ENCODE measurements at regions not wholly inside any gene's neighbourhood (a gene's known extent, or its start where the extent isn't known, plus 50 kb on each side); places are given as distances from the start of the nearest gene placed in this dataset.

DNA sequence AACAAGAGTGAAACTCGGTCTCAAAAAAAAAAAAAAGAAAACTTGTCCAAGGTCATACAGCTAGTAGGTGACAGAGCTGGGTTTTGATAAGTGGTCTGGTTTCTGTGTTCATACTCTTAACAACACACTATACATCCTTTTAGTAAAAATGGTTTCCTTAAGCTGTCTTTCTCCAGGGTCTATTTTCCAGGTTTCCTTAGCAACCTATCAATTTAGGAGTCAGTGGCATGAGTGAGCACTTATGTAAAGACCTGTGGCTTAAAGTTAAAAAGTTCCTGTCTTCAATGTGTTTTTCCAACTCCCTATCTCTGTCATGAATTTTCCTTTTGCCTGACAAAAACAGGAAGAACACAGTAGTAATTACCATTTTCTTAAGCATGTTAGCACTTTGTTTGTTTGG lies 480.5 kb downstream of the TMEM135 start:
- ChIA-PET POLR2A (interaction anchor here (0.7 kb wide), 1 partner anchor 1061 kb away, joined by 3 read pairs; no protein-coding TSS in a partner anchor), CTCF (no interaction called here)
- peaks cover 11% of the 10 kb centered on the region for H3K4me1 Mint-ChIP-seq
- H3K9me3 Mint-ChIP-seq = 0 out of 2 replicates have a peak, but pooled peaks cover 3% of the 10 kb centered on the region
- H3K27ac Mint-ChIP-seq = no peak overlapping the region
- no peaks in the 10 kb centered on the region; the same call in 1 of the 2 replicates for H3K27me3 Mint-ChIP-seq (ENCODE audit: low read depth)
- H3K36me3 Mint-ChIP-seq = no peaks in the 10 kb centered on the region
- ATAC-seq (no peak), DNase-seq (ENCODE audit: low spot score) (no peak)
- H3K4me3 Mint-ChIP-seq = no peak overlapping the region
- TF ChIP-seq GABPB1 (CRISPR knock-in tag; IDR thresholded peaks at IDR 0.05) = no peak
- TF ChIP-seq, protein P1, sequence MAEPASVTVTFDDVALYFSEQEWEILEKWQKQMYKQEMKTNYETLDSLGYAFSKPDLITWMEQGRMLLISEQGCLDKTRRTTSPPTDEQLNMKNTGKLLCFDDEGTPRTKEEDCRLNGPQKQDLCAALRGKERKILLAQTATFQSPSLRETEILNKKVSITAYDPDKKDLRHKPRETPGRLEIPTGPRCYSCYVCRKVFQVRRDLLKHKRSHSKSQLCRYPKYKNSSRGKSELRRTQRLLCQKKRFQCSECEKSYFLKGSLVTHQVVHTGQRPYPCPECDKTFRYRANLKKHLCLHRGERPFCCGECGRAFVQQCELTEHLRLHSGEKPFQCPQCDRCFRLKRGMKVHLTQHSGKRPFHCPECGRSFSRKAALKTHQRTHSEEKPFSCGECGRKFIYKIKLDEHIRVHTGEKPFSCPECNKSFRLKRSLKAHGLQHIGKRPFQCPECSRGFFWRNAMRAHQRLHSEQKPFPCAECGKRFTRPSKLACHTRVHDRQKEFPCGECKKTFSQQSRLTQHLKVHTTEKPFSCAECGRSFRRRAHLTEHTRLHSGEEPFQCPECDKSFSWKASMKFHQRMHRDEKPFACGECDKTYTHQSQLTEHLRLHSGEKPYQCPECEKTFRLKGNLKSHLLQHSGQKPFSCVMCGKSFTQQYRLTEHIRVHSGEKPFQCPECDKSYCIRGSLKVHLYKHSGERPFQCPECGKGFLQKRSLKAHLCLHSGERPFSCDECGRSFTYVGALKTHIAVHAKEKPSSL (CRISPR knock-in tag; conservative IDR thresholded peaks at IDR 0.05) = no peak
- no peak for TF ChIP-seq TCF7 (CRISPR knock-in tag; IDR thresholded peaks at IDR 0.05; ENCODE audit: low read depth)
- no peak for TF ChIP-seq ZNF263 (CRISPR knock-in tag; IDR thresholded peaks at IDR 0.05; ENCODE audit: low read depth)
- TF ChIP-seq SOX15 (CRISPR knock-in tag; IDR thresholded peaks at IDR 0.05) = no peak

DNA sequence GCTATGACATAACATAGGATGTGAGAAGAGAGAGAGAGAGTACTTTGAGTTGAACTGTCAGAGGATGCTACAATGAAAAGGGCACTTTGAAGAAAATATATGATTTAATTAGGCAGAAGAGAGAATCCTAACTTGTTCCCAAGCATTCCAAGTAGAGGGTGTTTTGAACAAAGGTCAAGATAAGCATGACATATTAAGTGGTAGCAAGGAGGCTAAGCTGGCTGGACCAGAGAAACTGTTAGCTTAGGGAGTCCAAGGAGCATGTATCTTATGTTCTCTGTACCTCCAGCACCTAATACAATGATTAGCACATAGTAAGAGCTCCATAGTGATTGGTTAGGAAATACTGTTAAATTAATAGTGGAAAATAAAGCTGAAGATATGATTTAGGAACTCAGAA lies 479.6 kb downstream of the TMEM135 start:
- H3K4me3 Mint-ChIP-seq = no peak overlapping the region
- ATAC-seq = no peak
- H3K36me3 Mint-ChIP-seq = no peaks in the 10 kb centered on the region
- no peak overlapping the region for H3K27ac Mint-ChIP-seq
- peaks cover 18% of the 10 kb centered on the region for H3K4me1 Mint-ChIP-seq
- POLR2A ChIA-PET = no interaction called here
- DNase-seq (ENCODE audit: low spot score) = no peak
- TF ChIP-seq, protein P2, sequence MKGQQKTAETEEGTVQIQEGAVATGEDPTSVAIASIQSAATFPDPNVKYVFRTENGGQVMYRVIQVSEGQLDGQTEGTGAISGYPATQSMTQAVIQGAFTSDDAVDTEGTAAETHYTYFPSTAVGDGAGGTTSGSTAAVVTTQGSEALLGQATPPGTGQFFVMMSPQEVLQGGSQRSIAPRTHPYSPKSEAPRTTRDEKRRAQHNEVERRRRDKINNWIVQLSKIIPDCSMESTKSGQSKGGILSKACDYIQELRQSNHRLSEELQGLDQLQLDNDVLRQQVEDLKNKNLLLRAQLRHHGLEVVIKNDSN (CRISPR knock-in tag; IDR thresholded peaks at IDR 0.05) = no peak
- TF ChIP-seq, protein P3, sequence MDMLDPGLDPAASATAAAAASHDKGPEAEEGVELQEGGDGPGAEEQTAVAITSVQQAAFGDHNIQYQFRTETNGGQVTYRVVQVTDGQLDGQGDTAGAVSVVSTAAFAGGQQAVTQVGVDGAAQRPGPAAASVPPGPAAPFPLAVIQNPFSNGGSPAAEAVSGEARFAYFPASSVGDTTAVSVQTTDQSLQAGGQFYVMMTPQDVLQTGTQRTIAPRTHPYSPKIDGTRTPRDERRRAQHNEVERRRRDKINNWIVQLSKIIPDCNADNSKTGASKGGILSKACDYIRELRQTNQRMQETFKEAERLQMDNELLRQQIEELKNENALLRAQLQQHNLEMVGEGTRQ (CRISPR knock-in tag; IDR thresholded peaks at IDR 0.05) = no peak
- TF ChIP-seq CBFB (CRISPR knock-in tag; IDR thresholded peaks at IDR 0.05; ENCODE audit: low read depth) (no peak), ATF1 (CRISPR knock-in tag; IDR thresholded peaks at IDR 0.05) (no peak), NR2C2 (CRISPR knock-in tag; IDR thresholded peaks at IDR 0.05) (no peak)
- TF ChIP-seq, protein P4, sequence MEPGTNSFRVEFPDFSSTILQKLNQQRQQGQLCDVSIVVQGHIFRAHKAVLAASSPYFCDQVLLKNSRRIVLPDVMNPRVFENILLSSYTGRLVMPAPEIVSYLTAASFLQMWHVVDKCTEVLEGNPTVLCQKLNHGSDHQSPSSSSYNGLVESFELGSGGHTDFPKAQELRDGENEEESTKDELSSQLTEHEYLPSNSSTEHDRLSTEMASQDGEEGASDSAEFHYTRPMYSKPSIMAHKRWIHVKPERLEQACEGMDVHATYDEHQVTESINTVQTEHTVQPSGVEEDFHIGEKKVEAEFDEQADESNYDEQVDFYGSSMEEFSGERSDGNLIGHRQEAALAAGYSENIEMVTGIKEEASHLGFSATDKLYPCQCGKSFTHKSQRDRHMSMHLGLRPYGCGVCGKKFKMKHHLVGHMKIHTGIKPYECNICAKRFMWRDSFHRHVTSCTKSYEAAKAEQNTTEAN (CRISPR knock-in tag; IDR thresholded peaks at IDR 0.05) = no peak
- TF ChIP-seq, protein P5, sequence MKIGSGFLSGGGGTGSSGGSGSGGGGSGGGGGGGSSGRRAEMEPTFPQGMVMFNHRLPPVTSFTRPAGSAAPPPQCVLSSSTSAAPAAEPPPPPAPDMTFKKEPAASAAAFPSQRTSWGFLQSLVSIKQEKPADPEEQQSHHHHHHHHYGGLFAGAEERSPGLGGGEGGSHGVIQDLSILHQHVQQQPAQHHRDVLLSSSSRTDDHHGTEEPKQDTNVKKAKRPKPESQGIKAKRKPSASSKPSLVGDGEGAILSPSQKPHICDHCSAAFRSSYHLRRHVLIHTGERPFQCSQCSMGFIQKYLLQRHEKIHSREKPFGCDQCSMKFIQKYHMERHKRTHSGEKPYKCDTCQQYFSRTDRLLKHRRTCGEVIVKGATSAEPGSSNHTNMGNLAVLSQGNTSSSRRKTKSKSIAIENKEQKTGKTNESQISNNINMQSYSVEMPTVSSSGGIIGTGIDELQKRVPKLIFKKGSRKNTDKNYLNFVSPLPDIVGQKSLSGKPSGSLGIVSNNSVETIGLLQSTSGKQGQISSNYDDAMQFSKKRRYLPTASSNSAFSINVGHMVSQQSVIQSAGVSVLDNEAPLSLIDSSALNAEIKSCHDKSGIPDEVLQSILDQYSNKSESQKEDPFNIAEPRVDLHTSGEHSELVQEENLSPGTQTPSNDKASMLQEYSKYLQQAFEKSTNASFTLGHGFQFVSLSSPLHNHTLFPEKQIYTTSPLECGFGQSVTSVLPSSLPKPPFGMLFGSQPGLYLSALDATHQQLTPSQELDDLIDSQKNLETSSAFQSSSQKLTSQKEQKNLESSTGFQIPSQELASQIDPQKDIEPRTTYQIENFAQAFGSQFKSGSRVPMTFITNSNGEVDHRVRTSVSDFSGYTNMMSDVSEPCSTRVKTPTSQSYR (CRISPR knock-in tag; IDR thresholded peaks at IDR 0.05) = no peak
- TF ChIP-seq, protein P6, sequence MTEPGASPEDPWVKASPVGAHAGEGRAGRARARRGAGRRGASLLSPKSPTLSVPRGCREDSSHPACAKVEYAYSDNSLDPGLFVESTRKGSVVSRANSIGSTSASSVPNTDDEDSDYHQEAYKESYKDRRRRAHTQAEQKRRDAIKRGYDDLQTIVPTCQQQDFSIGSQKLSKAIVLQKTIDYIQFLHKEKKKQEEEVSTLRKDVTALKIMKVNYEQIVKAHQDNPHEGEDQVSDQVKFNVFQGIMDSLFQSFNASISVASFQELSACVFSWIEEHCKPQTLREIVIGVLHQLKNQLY (CRISPR knock-in tag; IDR thresholded peaks at IDR 0.05) = no peak
- TF ChIP-seq, protein P7, sequence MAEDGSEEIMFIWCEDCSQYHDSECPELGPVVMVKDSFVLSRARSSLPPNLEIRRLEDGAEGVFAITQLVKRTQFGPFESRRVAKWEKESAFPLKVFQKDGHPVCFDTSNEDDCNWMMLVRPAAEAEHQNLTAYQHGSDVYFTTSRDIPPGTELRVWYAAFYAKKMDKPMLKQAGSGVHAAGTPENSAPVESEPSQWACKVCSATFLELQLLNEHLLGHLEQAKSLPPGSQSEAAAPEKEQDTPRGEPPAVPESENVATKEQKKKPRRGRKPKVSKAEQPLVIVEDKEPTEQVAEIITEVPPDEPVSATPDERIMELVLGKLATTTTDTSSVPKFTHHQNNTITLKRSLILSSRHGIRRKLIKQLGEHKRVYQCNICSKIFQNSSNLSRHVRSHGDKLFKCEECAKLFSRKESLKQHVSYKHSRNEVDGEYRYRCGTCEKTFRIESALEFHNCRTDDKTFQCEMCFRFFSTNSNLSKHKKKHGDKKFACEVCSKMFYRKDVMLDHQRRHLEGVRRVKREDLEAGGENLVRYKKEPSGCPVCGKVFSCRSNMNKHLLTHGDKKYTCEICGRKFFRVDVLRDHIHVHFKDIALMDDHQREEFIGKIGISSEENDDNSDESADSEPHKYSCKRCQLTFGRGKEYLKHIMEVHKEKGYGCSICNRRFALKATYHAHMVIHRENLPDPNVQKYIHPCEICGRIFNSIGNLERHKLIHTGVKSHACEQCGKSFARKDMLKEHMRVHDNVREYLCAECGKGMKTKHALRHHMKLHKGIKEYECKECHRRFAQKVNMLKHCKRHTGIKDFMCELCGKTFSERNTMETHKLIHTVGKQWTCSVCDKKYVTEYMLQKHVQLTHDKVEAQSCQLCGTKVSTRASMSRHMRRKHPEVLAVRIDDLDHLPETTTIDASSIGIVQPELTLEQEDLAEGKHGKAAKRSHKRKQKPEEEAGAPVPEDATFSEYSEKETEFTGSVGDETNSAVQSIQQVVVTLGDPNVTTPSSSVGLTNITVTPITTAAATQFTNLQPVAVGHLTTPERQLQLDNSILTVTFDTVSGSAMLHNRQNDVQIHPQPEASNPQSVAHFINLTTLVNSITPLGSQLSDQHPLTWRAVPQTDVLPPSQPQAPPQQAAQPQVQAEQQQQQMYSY (CRISPR knock-in tag; IDR thresholded peaks at IDR 0.05) = no peak
- H3K9me3 Mint-ChIP-seq = no peaks in the 10 kb centered on the region
- H3K27me3 Mint-ChIP-seq (ENCODE audit: low read depth) = no peaks in the 10 kb centered on the region; the same call in 1 of the 2 replicates
- CTCF ChIA-PET = no interaction called here
